ENCODE measurements at regions not wholly inside any gene's neighbourhood (a gene's known extent, or its start where the extent isn't known, plus 50 kb on each side); places are given as distances from the start of the nearest gene placed in this dataset.

- POLR2A ChIA-PET: no interaction called here
- H3F3A ChIP-seq (replicated peaks; ENCODE audit: insufficient read depth): no peaks in the 10 kb centered on the region
- WGBS (ENCODE audit: low lambda C conversion rate): 46% methylated on average over 19 of the region's 41 CpGs
- H3K9me3 ChIP-seq: no peaks in the 10 kb centered on the region
- H3K27me3 ChIP-seq (ENCODE audit: insufficient read depth): peaks cover 80% of the 10 kb centered on the region
- CTCF ChIA-PET: no interaction called here
- no peaks in the 10 kb centered on the region for H3K4me1 ChIP-seq (ENCODE audit: control insufficient read depth in 1 of 2, insufficient read depth in 2 of 2, low read depth in 1 of 2, low read length in 1 of 2)
- H3K9ac ChIP-seq: no peak overlapping the region
- no peaks in the 10 kb centered on the region for H3K79me2 ChIP-seq (ENCODE audit: insufficient read depth)
- H4K20me1 ChIP-seq (ENCODE audit: insufficient read depth): no peaks in the 10 kb centered on the region
- DNase-seq: no peak
- H3K4me3 ChIP-seq (ENCODE audit: low read depth in 2 of 2, low read length in 1 of 2): no peak overlapping the region
- no peak overlapping the region for H3K4me2 ChIP-seq
- H2AFZ ChIP-seq (ENCODE audit: low read depth): no peak overlapping the region
- TF ChIP-seq REST (IDR thresholded peaks at IDR 0.05; ENCODE audit: low read depth, low read length): no peak
- no peak for TF ChIP-seq MAX (IDR thresholded peaks at IDR 0.05; ENCODE audit: low read depth)
- TF ChIP-seq MEF2A (IDR thresholded peaks at IDR 0.05; ENCODE audit: borderline replicate concordance, low read depth): no peak
- no peak for TF ChIP-seq NRF1 (IDR thresholded peaks at IDR 0.05; ENCODE audit: low read depth, low read length)
- no peak for TF ChIP-seq SIN3A (IDR thresholded peaks at IDR 0.05; ENCODE audit: borderline replicate concordance, low read depth, low read length)
- TF ChIP-seq USF1 (IDR thresholded peaks at IDR 0.05; ENCODE audit: borderline replicate concordance, low read depth): no peak
- TF ChIP-seq FOXJ3 (CRISPR knock-in tag; IDR thresholded peaks at IDR 0.05): no peak
- TF ChIP-seq TAF1 (IDR thresholded peaks at IDR 0.05; ENCODE audit: borderline replicate concordance, low read depth, low read length): no peak
- TF ChIP-seq MXI1 (IDR thresholded peaks at IDR 0.05; ENCODE audit: low read depth, low read length): no peak
- no peak for TF ChIP-seq IRF3 (IDR thresholded peaks at IDR 0.05; ENCODE audit: low read depth, low read length)
- TF ChIP-seq POLR2AphosphoS5 (IDR thresholded peaks at IDR 0.05; ENCODE audit: low read depth, low read length): no peak
- no peak for TF ChIP-seq ZBTB33 (IDR thresholded peaks at IDR 0.05; ENCODE audit: borderline replicate concordance, low read depth)
- no peak for TF ChIP-seq TCF12 (IDR thresholded peaks at IDR 0.05)
- H3K36me3 ChIP-seq (replicated peaks in 1 of 2; ENCODE audit: control insufficient read depth in 1 of 2, insufficient read depth in 2 of 2, low read length in 1 of 2): no peaks in the 10 kb centered on the region
- H3K9me2 ChIP-seq: no peaks in the 10 kb centered on the region
- no peak overlapping the region for H3K27ac ChIP-seq (ENCODE audit: low read depth in 2 of 2, low read length in 1 of 2)
These were observed 73.8 kb downstream of the MRPL36 start for GRCh38 chr5:1725641-1726468.
